Testis (tissue), 2 donors: ENCODE measurements at regions not wholly inside any gene's neighbourhood (a gene's known extent, or its start where the extent isn't known, plus 50 kb on each side); places are given as distances from the start of the nearest gene placed in this dataset.
"Not testable (repeated sequence)": the region's sequence is repeated elsewhere in the genome, so short reads cannot be mapped to it uniquely, and the experiment has no call there.

Source experiments
- DNase-seq: peaks from one replicate; pipeline ENCODE4 v3.0.0-alpha.2; 2019
- H3K27ac ChIP-seq, 2 donors: fragments of 200-600 bp; sonication (generic); one replicate each; pipeline ENCODE4 v1.5.1; 2019
- H3K27me3 ChIP-seq: fragments of 200-600 bp; sonication (generic); one replicate; pipeline ENCODE4 v1.5.1; 2019
- H3K36me3 ChIP-seq: fragments of 200-600 bp; sonication (generic); one replicate; pipeline ENCODE4 v1.5.1; 2017; ENCODE audit warnings: low read depth; ENCODE audit errors: missing control alignments
- H3K4me1 ChIP-seq: fragments of 200-600 bp; sonication (generic); one replicate; pipeline ENCODE4 v1.5.1; 2019
- H3K4me3 ChIP-seq, 2 donors: fragments of 200-600 bp; sonication (generic); one replicate each; pipeline ENCODE4 v1.5.1; 2017 to 2019
- H3K9me3 ChIP-seq: fragments of 200-600 bp; sonication (generic); one replicate; pipeline ENCODE4 v1.5.1; 2017
- CTCF ChIP-seq, 3 experiments: fragments of 450-650 bp in 2 of 3; fragments of 200-600 bp in 1 of 3; sonication (generic) in 1 of 3; IDR thresholded peaks; one replicate each; pipeline ENCODE4 v1.5.1; 2016 to 2019; ENCODE audit warnings: antibody characterized with exemption in 3 of 3, mild to moderate bottlenecking in 2 of 3, moderate library complexity in 1 of 3
- POLR2A ChIP-seq: fragments of 450-650 bp; IDR thresholded peaks from one replicate; pipeline ENCODE4 v1.6.1; 2017; ENCODE audit warnings: antibody characterized with exemption, mild to moderate bottlenecking, moderate library complexity
- WGBS, 2 donors: methylation state at CpG; one replicate each; pipeline ENCODE4 v1.1.5; 2018; 5-methylcytosine and 5-hydroxymethylcytosine counted together
- intact Hi-C: fragments of 100-400 bp; cut with DNase I; formaldehyde crosslinking; loops from one replicate; pipeline ENCODE4 v1.15.1; 2023; ENCODE audit warnings: low total_unique reads

- TF ChIP-seq POLR2A (no peak), CTCF (IDR thresholded peaks at IDR 0.05) (no peak)
- no peak overlapping the region for H3K4me3 ChIP-seq
- no peaks in the 10 kb centered on the region for H3K27me3 ChIP-seq
- H3K27ac ChIP-seq = no peak overlapping the region
- intact Hi-C loops = no loop called here
- 83 to 86% methylated on average over 4 to 12 of the region's 12 CpGs for WGBS, 2 donors
- H3K9me3 ChIP-seq = no peaks in the 10 kb centered on the region
- no peaks in the 10 kb centered on the region for H3K36me3 ChIP-seq
- no peaks in the 10 kb centered on the region for H3K4me1 ChIP-seq
- DNase-seq = no peak
Measured at GRCh38 chr22:22697377-22698117, 53.1 kb downstream of the GGTLC2 start.

- intact Hi-C loops = no loop called here
- WGBS, 2 donors = 82 to 94% methylated on average over 4 to 7 of the region's 7 CpGs
- Histone ChIP-seq H3K36me3 (no peaks in the 10 kb centered on the region), H3K9me3 (no peaks in the 10 kb centered on the region), H3K4me3 (no peak overlapping the region), H3K4me1 (no peaks in the 10 kb centered on the region), H3K27ac (no peak overlapping the region), H3K27me3 (no peaks in the 10 kb centered on the region)
- no peak for TF ChIP-seq CTCF (IDR thresholded peaks at IDR 0.05)
- no peak for TF ChIP-seq POLR2A
- DNase-seq = no peak
Measured at GRCh38 chr22:22698263-22698750, 53.9 kb downstream of the GGTLC2 start.

GRCh38 chr22:22700631-22701030 is 56.2 kb downstream of the GGTLC2 start:
- H3K9me3 ChIP-seq = no peaks in the 10 kb centered on the region
- DNase-seq = no peak

GRCh38 chr22:22701557-22701956 is 57.1 kb downstream of the GGTLC2 start:
- H3K4me1 ChIP-seq, intact Hi-C loops, DNase-seq, H3K36me3 ChIP-seq, H3K9me3 ChIP-seq, H3K27me3 ChIP-seq, H3K27ac ChIP-seq, H3K4me3 ChIP-seq: not testable (repeated sequence)

More at GRCh38 chr22:22700631-22701030, 56.2 kb downstream of the GGTLC2 start:
- WGBS, 2 donors = 83 to 91% methylated on average over 1 of the region's 1 CpG
- intact Hi-C loops = no loop called here
- no peak for TF ChIP-seq CTCF (IDR thresholded peaks at IDR 0.05)
- TF ChIP-seq POLR2A = no peak
- no peaks in the 10 kb centered on the region for H3K36me3 ChIP-seq
- H3K27me3 ChIP-seq = no peaks in the 10 kb centered on the region
- no peaks in the 10 kb centered on the region for H3K4me1 ChIP-seq
- H3K27ac ChIP-seq = no peak overlapping the region
- H3K4me3 ChIP-seq = no peak overlapping the region

- Histone ChIP-seq H3K27ac (no peak overlapping the region), H3K36me3 (no peaks in the 10 kb centered on the region), H3K4me1 (peaks cover 4% of the 10 kb centered on the region), H3K4me3 (no peak overlapping the region), H3K27me3 (no peaks in the 10 kb centered on the region), H3K9me3 (no peaks in the 10 kb centered on the region)
- no peak for TF ChIP-seq CTCF (IDR thresholded peaks at IDR 0.05)
- TF ChIP-seq POLR2A = no peak
- intact Hi-C loops = no loop called here
- DNase-seq = peak; percentile 24
- WGBS, 2 donors = 87 to 89% methylated on average over 8 to 9 of the region's 9 CpGs
Measured at GRCh38 chr22:22702237-22703202, 58.1 kb downstream of the GGTLC2 start.
